ENCODE measurements at regions not wholly inside any gene's neighbourhood (a gene's known extent, or its start where the extent isn't known, plus 50 kb on each side); places are given as distances from the start of the nearest gene placed in this dataset.
"Not testable (repeated sequence)": the region's sequence is repeated elsewhere in the genome, so short reads cannot be mapped to it uniquely, and the experiment has no call there.

DNA sequence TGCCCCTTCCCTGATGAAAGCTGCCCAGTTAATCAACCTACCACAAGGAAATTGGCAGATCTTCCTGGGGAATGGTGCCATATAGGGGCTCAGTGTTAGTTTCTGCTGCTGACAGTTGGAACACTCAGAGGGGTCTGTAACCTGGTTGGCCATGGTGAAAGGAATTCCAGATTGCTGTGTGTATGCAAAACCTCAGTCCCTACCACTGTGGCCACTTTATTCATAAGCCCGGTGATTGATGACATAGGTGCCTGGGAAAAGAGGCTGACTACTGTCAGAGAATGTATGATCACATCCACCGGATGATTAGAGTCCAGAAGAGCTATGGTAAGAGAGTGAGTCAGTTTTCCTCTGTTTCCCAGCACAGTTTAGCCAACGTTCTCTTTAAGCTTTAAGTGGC lies 363.9 kb upstream of the NPAP1 start:
- H3K9ac ChIP-seq (ENCODE audit: low read depth, low read length); H3K9me3 ChIP-seq (ENCODE audit: insufficient read depth, low read depth, low read length); H3K4me1 ChIP-seq (ENCODE audit: insufficient read depth, low read length); H3K4me3 ChIP-seq (ENCODE audit: low read length); H3K27ac ChIP-seq (ENCODE audit: low read depth, low read length); H3K27me3 ChIP-seq (ENCODE audit: insufficient read depth, low read length); H3K36me3 ChIP-seq (ENCODE audit: insufficient read depth, low read length): not testable (repeated sequence)
- 75% methylated on average over 2 of the region's 3 CpGs for WGBS

DNA sequence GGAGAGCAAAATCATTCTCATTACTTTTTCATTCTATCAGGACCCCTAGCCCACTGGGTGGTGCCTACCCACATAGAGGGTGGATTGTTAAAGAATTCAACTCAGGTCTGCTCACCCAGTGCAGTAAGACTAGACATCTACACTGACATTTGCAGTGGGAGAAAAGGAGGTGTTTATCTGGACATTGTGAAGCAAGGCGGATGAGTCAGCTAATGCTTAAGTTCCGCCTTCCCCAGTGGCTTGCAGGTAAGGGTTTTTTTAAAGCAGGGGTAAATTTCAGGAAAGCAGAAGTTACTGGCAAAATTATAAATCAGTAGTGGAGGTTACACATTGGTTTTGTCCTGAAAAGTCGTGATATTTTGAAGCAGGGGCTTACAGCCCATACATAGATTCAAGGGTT lies 359.2 kb upstream of the NPAP1 start:
- 81% methylated on average over 3 of the region's 3 CpGs for WGBS
- not testable (repeated sequence) for H3K4me3 ChIP-seq (ENCODE audit: low read length); H3K27me3 ChIP-seq (ENCODE audit: insufficient read depth, low read length); H3K9ac ChIP-seq (ENCODE audit: low read depth, low read length); H3K36me3 ChIP-seq (ENCODE audit: insufficient read depth, low read length); H3K27ac ChIP-seq (ENCODE audit: low read depth, low read length); H3K4me1 ChIP-seq (ENCODE audit: insufficient read depth, low read length)
- peaks cover 12% of the 10 kb centered on the region for H3K9me3 ChIP-seq (ENCODE audit: insufficient read depth, low read depth, low read length)

DNA sequence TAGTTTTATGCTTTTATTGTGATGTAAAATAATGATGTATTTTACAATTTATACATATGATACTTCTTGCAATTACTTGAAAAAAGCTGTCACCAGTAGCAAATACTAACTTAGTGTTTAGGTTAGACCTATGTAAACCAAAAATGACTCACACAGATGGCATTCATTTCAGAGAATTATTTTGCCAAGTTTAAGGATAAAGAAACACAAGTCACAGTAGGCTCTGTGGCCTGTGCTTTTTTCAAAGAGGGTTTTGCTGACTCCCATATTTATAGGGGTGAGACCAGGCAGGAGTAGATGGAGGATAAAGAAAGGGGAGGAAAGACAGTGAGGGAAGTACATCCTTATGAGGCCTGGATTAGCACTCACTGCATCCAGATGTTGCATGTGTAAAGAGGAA lies 356.6 kb upstream of the NPAP1 start:
- no peak overlapping the region for H3K4me3 ChIP-seq (ENCODE audit: low read length)
- H3K4me1 ChIP-seq (ENCODE audit: insufficient read depth, low read length) = no peaks in the 10 kb centered on the region
- H3K9ac ChIP-seq (ENCODE audit: low read depth, low read length) = no peak overlapping the region
- no peaks in the 10 kb centered on the region for H3K36me3 ChIP-seq (ENCODE audit: insufficient read depth, low read length)
- H3K9me3 ChIP-seq (ENCODE audit: insufficient read depth, low read depth, low read length) = peaks cover 12% of the 10 kb centered on the region
- H3K27ac ChIP-seq (ENCODE audit: low read depth, low read length) = no peak overlapping the region
- H3K27me3 ChIP-seq (ENCODE audit: insufficient read depth, low read length) = no peaks in the 10 kb centered on the region

DNA sequence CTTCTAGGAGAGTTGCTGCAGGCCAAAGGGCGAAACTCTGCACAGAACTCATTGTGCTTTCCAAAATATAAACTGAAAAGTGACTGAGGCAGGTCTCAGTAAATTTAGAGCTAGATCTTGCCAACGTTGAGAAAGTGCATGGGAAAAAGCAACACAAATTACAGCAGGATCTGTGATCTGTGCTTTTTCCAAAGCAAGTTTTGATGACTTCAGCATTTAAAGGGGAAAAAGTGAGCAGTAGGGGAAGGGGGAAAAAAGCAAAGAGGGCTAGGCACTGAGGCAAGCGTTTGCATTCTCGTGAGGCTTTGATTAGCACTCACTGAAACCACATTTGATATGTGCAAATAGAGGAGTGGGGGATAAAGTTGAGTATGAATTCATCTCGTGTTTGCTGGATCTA lies 351.5 kb upstream of the NPAP1 start:
- peaks cover 19% of the 10 kb centered on the region for H3K9me3 ChIP-seq (ENCODE audit: insufficient read depth, low read depth, low read length)
- not testable (repeated sequence) for H3K27ac ChIP-seq (ENCODE audit: low read depth, low read length); H3K4me1 ChIP-seq (ENCODE audit: insufficient read depth, low read length); H3K4me3 ChIP-seq (ENCODE audit: low read length); H3K36me3 ChIP-seq (ENCODE audit: insufficient read depth, low read length); H3K9ac ChIP-seq (ENCODE audit: low read depth, low read length); H3K27me3 ChIP-seq (ENCODE audit: insufficient read depth, low read length)
- 65% methylated on average over 4 of the region's 5 CpGs for WGBS

DNA sequence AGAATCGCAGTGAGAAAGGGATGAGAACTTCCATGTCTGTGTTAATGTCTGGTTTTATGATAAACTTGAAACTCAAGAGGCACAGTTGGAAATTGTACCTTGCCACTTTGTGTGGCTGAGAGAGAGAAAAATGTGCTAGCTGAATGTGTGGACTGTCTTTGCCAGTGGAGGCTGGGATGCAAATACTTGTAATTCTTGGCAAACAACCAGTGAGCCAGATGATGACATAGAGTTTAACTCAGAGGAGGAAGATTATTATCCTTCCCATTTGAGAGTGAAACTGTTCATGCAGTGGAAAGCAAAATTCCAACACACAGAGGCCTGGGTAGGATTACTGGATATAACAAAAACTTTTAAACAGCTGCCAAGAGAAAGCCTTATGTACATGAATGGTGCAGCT lies 349.1 kb upstream of the NPAP1 start:
- WGBS = 95% methylated on average over 1 of the region's 1 CpG
- not testable (repeated sequence) for H3K4me3 ChIP-seq (ENCODE audit: low read length); H3K27me3 ChIP-seq (ENCODE audit: insufficient read depth, low read length); H3K36me3 ChIP-seq (ENCODE audit: insufficient read depth, low read length); H3K27ac ChIP-seq (ENCODE audit: low read depth, low read length); H3K4me1 ChIP-seq (ENCODE audit: insufficient read depth, low read length); H3K9ac ChIP-seq (ENCODE audit: low read depth, low read length)
- peaks cover 16% of the 10 kb centered on the region; the same call in 1 of the 2 replicates for H3K9me3 ChIP-seq (ENCODE audit: insufficient read depth, low read depth, low read length)

DNA sequence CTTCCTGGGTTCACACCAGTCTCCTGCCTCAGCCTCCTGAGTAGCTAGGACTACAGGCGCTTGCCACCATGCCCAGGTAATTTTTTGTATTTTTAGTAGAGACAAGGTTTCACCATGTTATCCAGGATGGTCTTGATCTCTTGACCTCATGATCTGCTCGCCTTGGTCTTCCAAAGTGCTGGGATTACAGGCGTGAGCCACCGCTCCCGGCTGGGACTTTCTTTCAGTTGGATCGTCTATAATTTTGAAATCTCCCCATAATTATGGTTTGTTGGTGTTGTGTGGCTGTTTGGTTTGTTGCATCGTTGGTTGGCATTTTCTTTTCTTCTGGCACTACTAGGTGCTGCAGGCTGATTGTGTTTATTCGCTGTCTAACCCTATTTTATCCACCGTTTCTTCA lies 343.6 kb upstream of the NPAP1 start:
- not testable (repeated sequence) for H3K4me1 ChIP-seq (ENCODE audit: insufficient read depth, low read length); H3K4me3 ChIP-seq (ENCODE audit: low read length); H3K9ac ChIP-seq (ENCODE audit: low read depth, low read length); H3K36me3 ChIP-seq (ENCODE audit: insufficient read depth, low read length); H3K27me3 ChIP-seq (ENCODE audit: insufficient read depth, low read length); H3K27ac ChIP-seq (ENCODE audit: low read depth, low read length)
- WGBS = 89% methylated on average over 6 of the region's 9 CpGs
- peaks cover 29% of the 10 kb centered on the region for H3K9me3 ChIP-seq (ENCODE audit: insufficient read depth, low read depth, low read length)

DNA sequence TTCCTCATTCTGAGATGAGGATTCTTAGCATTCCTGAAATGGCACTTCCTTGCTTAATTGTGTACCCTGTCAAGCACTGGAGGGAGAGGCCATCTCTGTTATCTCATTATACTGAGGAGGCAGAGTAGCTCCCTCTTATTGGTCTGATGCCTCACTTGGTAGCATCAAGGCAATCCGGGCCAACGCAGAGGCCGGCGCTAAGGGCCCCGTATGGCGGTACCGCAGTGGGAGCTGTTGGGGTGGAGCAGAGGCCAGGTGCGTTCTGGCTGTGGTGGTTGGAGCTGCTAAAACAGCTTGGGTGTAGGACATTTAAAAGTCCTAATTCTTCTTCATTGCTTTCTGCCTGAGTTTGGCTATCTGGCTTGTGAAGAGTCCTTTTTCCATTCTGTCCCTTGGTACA lies 333.7 kb upstream of the NPAP1 start:
- not testable (repeated sequence) for H3K9ac ChIP-seq (ENCODE audit: low read depth, low read length); H3K27me3 ChIP-seq (ENCODE audit: insufficient read depth, low read length); H3K4me3 ChIP-seq (ENCODE audit: low read length); H3K9me3 ChIP-seq (ENCODE audit: insufficient read depth, low read depth, low read length); H3K36me3 ChIP-seq (ENCODE audit: insufficient read depth, low read length); H3K4me1 ChIP-seq (ENCODE audit: insufficient read depth, low read length); H3K27ac ChIP-seq (ENCODE audit: low read depth, low read length)
- WGBS = 97% methylated on average over 7 of the region's 8 CpGs

DNA sequence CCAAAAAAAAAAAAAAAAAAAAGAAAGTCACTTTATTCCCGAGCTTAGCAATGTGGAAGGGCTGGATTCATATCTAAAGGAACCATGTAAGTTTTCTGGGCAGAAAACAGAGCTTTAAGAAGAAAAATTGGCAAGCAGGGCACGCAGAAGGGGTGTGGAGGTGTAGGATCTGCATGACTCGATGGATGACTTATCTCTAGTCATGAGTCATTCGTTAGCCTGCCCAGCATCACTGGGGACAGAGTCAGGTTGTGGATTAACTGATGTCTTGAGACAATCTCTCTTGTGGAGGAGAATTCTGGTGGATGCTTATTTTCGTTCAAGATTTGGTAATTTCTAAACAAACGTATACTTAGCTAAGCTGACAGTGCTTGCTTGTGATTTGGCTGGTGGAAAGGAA lies 322.8 kb upstream of the NPAP1 start:
- 80% methylated on average over 6 of the region's 6 CpGs for WGBS
- H3K4me1 ChIP-seq (ENCODE audit: insufficient read depth, low read length); H3K36me3 ChIP-seq (ENCODE audit: insufficient read depth, low read length); H3K9ac ChIP-seq (ENCODE audit: low read depth, low read length); H3K27ac ChIP-seq (ENCODE audit: low read depth, low read length); H3K27me3 ChIP-seq (ENCODE audit: insufficient read depth, low read length); H3K4me3 ChIP-seq (ENCODE audit: low read length); H3K9me3 ChIP-seq (ENCODE audit: insufficient read depth, low read depth, low read length): not testable (repeated sequence)

DNA sequence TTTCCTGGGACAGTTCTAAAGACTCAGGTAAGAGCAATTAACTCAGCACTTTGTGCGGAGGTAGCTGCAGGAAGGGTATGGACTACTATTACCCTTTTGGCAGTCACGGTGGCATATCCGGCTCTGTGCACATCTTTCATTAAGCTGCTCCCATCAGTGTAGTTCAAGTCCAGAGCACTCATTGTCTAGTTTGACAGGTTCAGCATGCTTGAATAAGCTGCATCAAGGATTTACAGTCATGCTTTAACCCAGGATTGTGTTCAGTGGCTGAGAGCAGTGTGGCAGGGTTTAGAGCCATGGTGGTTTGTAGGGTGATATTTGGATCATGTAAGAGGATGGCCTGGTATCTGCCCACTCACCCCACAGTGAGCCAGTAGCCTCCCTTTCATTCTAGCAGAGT lies 294.5 kb upstream of the NPAP1 start:
- peaks cover 13% of the 10 kb centered on the region for H3K9me3 ChIP-seq (ENCODE audit: insufficient read depth, low read depth, low read length)
- not testable (repeated sequence) for H3K27me3 ChIP-seq (ENCODE audit: insufficient read depth, low read length); H3K9ac ChIP-seq (ENCODE audit: low read depth, low read length); H3K36me3 ChIP-seq (ENCODE audit: insufficient read depth, low read length); H3K4me1 ChIP-seq (ENCODE audit: insufficient read depth, low read length); H3K27ac ChIP-seq (ENCODE audit: low read depth, low read length); H3K4me3 ChIP-seq (ENCODE audit: low read length)
- WGBS = 92% methylated on average over 3 of the region's 3 CpGs

DNA sequence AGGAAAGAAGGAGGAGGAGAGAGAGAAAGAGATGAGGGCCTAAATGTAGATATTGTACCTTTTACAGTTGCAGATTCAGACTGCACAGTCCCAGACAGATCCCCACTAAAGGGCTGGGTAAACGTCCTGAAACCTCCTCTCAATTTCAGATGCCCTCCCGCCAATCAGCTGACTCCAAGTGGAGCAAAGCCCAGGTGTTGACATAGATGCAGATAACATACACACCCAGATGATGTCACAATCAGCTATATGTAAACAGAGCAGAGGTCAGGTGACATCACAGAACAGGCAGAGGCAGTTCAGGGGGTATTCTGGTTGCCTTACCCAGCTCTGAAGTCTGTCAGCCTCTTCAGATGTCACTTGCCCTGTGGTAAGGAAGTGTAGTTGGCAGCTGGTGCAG lies 290.3 kb upstream of the NPAP1 start:
- not testable (repeated sequence) for H3K4me3 ChIP-seq (ENCODE audit: low read length); H3K4me1 ChIP-seq (ENCODE audit: insufficient read depth, low read length); H3K9ac ChIP-seq (ENCODE audit: low read depth, low read length); H3K27ac ChIP-seq (ENCODE audit: low read depth, low read length); H3K36me3 ChIP-seq (ENCODE audit: insufficient read depth, low read length); H3K27me3 ChIP-seq (ENCODE audit: insufficient read depth, low read length)
- 61% methylated on average over 2 of the region's 2 CpGs for WGBS
- peaks cover 16% of the 10 kb centered on the region; the same call in 1 of the 2 replicates for H3K9me3 ChIP-seq (ENCODE audit: insufficient read depth, low read depth, low read length)

DNA sequence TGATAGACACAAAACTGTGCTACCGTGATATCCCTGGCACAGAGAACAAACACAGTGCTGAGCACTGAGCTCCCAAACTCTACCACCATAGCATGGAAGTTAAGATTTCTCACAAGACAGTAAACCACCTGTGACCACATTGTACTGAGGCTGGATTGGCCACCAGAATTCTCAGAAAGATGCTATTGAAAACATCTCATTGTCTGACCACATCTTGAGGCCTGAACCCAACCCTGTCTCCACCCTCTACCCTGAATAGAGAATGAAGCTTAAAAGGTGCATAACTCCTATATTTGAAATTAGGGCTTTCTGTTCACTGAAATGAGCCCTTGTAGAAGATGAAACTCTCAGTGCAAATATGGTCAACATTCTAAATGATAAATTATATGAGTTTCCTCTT lies 281.3 kb upstream of the NPAP1 start:
- Histone ChIP-seq H3K4me1 (ENCODE audit: insufficient read depth, low read length) (no peaks in the 10 kb centered on the region), H3K9ac (ENCODE audit: low read depth, low read length) (no peak overlapping the region), H3K36me3 (ENCODE audit: insufficient read depth, low read length) (no peaks in the 10 kb centered on the region), H3K27me3 (ENCODE audit: insufficient read depth, low read length) (no peaks in the 10 kb centered on the region), H3K9me3 (ENCODE audit: insufficient read depth, low read depth, low read length) (peaks cover 14% of the 10 kb centered on the region; the same call in 1 of the 2 replicates), H3K27ac (ENCODE audit: low read depth, low read length) (no peak overlapping the region), H3K4me3 (ENCODE audit: low read length) (no peak overlapping the region)
- WGBS = 90% methylated on average over 1 of the region's 1 CpG

DNA sequence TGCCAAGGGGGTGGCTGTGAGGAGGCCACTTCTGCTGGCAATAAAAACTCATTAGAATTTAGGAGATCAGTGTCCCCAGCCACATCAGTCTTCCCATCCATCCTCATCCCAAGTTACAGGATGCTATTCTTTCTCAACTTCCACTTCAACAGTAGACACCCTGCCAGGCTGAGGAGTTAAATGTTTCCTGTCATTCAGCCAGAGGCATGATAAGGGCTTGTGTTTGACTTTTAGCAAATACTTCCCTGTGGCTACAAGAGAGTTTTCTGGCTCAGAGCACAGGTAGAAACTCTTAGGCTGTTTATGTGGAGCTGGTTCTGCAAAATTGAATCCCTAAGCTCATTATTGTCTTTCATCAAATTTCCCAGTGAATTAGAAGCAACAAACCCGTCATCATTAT lies 262.9 kb upstream of the NPAP1 start:
- H3K9ac ChIP-seq (ENCODE audit: low read depth, low read length); H3K27me3 ChIP-seq (ENCODE audit: insufficient read depth, low read length); H3K36me3 ChIP-seq (ENCODE audit: insufficient read depth, low read length); H3K9me3 ChIP-seq (ENCODE audit: insufficient read depth, low read depth, low read length); H3K27ac ChIP-seq (ENCODE audit: low read depth, low read length); H3K4me3 ChIP-seq (ENCODE audit: low read length); H3K4me1 ChIP-seq (ENCODE audit: insufficient read depth, low read length): not testable (repeated sequence)
- WGBS = no CpG with 5 or more reads among the region's 1 CpG

Data from HUES64 (cell line).